H1 (cell line): ENCODE measurements at regions not wholly inside any gene's neighbourhood (a gene's known extent, or its start where the extent isn't known, plus 50 kb on each side); places are given as distances from the start of the nearest gene placed in this dataset.

Experiments
- ASH2L ChIP-seq: fragments of 200-600, 300-600 bp; sonication (generic); IDR thresholded peaks from one replicate; pipeline ENCODE4 v1.7.1; 2017; ENCODE audit warnings: low read length
- CEBPB ChIP-seq: IDR thresholded peaks from 2 replicates; pipeline ENCODE4 v1.6.1; 2012; ENCODE audit warnings: low read depth, low read length
- CHD2 ChIP-seq: IDR thresholded peaks from 2 replicates; pipeline ENCODE4 v1.6.1; 2012; ENCODE audit warnings: low read length, improper control_type of control experiment
- JUND ChIP-seq: IDR thresholded peaks from 2 replicates; pipeline ENCODE4 v1.6.1; 2011; ENCODE audit warnings: mild to moderate bottlenecking, improper control_type of control experiment, low read length
- POLR2A ChIP-seq, 2 experiments: IDR thresholded peaks; 1 replicate in 1 of 2; 2 replicates in 1 of 2; pipeline ENCODE4 v1.6.1; 2011; ENCODE audit warnings: low read depth in 2 of 2, low read length in 2 of 2, mild to moderate bottlenecking in 2 of 2; ENCODE audit errors: control extremely low read depth in 1 of 2
- RNF2 ChIP-seq: fragments of 200-900, 300-1000 bp; sonication (generic); IDR thresholded peaks from 2 replicates; pipeline ENCODE4 v1.7.1; 2016; ENCODE audit warnings: borderline replicate concordance, low read depth, mild to moderate bottlenecking, antibody characterized with exemption, low read length; ENCODE audit not compliant: poor library complexity, severe bottlenecking; ENCODE audit errors: missing control alignments
- TAF1 ChIP-seq: IDR thresholded peaks from 2 replicates; pipeline ENCODE4 v1.6.1; 2011; ENCODE audit warnings: mild to moderate bottlenecking, low read depth, low read length
- TBP ChIP-seq: IDR thresholded peaks from 2 replicates; pipeline ENCODE4 v1.6.1; 2011; ENCODE audit warnings: low read depth, low read length, improper control_type of control experiment
- TCF12 ChIP-seq: IDR thresholded peaks from 2 replicates; pipeline ENCODE4 v1.6.1; 2011; ENCODE audit warnings: low read depth, mild to moderate bottlenecking, low read length
- TF ChIP-seq, protein P1 (sequence below), 3 experiments: IDR thresholded peaks; 1 replicate in 2 of 3; 2 replicates in 1 of 3; pipeline versions ENCODE4 v1.5.1 to v1.6.1; 2011; ENCODE audit warnings: low read length in 3 of 3, mild to moderate bottlenecking in 3 of 3, inconsistent platforms in 2 of 3, low read depth in 1 of 3, moderate library complexity in 1 of 3; ENCODE audit not compliant: insufficient read depth in 1 of 3; ENCODE audit errors: control extremely low read depth in 1 of 3

DNA sequence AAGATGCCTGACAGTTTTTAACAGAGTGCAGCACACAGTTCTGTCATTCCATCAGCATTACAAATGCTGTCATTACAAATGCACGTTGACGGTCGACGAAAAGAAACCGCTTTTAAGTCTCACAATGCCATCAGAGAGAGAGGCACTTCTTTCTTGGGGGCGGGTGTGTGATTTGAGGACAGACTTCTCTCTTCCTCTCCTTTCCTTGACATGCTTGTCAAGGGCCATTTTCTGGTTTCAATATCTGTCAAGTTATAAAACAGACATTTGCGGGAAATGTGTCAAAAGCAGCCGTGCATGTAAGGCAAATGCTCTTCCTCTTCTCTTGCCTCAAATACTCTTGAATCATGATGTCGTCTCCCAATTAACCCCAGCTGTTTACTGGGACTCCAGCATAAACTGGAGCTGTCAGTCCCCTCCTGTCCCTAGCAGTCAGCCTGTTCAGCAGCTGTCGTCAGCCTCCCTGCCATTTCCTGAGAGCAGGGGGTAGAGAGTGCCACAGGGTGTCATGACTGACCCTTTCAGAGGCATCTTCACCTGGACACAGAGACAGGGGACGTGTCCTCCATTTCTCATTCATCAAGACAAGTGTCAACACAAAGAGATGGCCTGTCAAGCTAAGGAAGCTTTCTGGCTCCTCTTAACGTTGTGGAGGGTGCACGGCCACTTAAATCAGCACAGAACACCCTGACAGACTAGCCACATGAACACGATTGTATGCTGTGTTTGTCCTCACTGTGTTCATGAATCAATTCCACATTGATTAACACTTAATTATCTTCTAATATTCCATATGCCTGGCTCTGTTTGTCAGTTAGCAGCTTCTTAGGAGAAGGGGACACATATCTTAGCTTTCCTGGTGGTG lies 305.4 kb upstream of the RAB6C start:
- no peak for TF ChIP-seq TCF12
- no peak for TF ChIP-seq TBP
- TF ChIP-seq, protein P1, sequence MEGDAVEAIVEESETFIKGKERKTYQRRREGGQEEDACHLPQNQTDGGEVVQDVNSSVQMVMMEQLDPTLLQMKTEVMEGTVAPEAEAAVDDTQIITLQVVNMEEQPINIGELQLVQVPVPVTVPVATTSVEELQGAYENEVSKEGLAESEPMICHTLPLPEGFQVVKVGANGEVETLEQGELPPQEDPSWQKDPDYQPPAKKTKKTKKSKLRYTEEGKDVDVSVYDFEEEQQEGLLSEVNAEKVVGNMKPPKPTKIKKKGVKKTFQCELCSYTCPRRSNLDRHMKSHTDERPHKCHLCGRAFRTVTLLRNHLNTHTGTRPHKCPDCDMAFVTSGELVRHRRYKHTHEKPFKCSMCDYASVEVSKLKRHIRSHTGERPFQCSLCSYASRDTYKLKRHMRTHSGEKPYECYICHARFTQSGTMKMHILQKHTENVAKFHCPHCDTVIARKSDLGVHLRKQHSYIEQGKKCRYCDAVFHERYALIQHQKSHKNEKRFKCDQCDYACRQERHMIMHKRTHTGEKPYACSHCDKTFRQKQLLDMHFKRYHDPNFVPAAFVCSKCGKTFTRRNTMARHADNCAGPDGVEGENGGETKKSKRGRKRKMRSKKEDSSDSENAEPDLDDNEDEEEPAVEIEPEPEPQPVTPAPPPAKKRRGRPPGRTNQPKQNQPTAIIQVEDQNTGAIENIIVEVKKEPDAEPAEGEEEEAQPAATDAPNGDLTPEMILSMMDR (IDR thresholded peaks at IDR 0.05; ENCODE audit: control extremely low read depth in 1 of 3, insufficient read depth in 1 of 3, low read depth in 1 of 3, low read length in 3 of 3), result no peak
- no peak for TF ChIP-seq JUND
- no peak for TF ChIP-seq RNF2
- no peak for TF ChIP-seq CEBPB
- no peak for TF ChIP-seq POLR2A (IDR thresholded peaks at IDR 0.05; ENCODE audit: control extremely low read depth in 1 of 2, low read depth in 2 of 2, low read length in 2 of 2)
- TF ChIP-seq TAF1, result no peak
- TF ChIP-seq ASH2L, result no peak
- TF ChIP-seq CHD2, result no peak
